SK-N-SH (cell line): ENCODE measurements at regions not wholly inside any gene's neighbourhood (a gene's known extent, or its start where the extent isn't known, plus 50 kb on each side); places are given as distances from the start of the nearest gene placed in this dataset.

Source experiments
- CHD2 ChIP-seq: fragments of 150-350 bp; IDR thresholded peaks from 2 replicates; pipeline ENCODE4 v1.6.1; 2018; ENCODE audit warnings: low read length; ENCODE audit not compliant: partially characterized antibody
- EP300 ChIP-seq, 2 experiments: IDR thresholded peaks; 2 replicates each; pipeline versions ENCODE4 v1.4.0 to v1.6.1; 2012; ENCODE audit warnings: borderline replicate concordance in 1 of 2, low read depth in 1 of 2, low read length in 1 of 2
- GABPA ChIP-seq: IDR thresholded peaks from 2 replicates; pipeline ENCODE4 v1.4.0; 2012; ENCODE audit warnings: low read depth, mild to moderate bottlenecking
- NRF1 ChIP-seq: IDR thresholded peaks from 2 replicates; pipeline ENCODE4 v1.6.1; 2012; ENCODE audit warnings: low read depth, mild to moderate bottlenecking, low read length
- PBX3 ChIP-seq: IDR thresholded peaks from 2 replicates; pipeline ENCODE4; 2012
- POLR2AphosphoS5 ChIP-seq: IDR thresholded peaks from 2 replicates; pipeline ENCODE4 v1.6.1; 2012; ENCODE audit warnings: low read depth, low read length
- RAD21 ChIP-seq: IDR thresholded peaks from 2 replicates; pipeline ENCODE4 v1.6.1; 2012; ENCODE audit warnings: mild to moderate bottlenecking, low read length
- REST ChIP-seq: IDR thresholded peaks from 2 replicates; pipeline ENCODE4 v1.6.1; 2012; ENCODE audit warnings: mild to moderate bottlenecking, low read depth, low read length, moderate library complexity
- SIN3A ChIP-seq: IDR thresholded peaks from 2 replicates; pipeline ENCODE4 v1.6.1; 2012; ENCODE audit warnings: low read depth, mild to moderate bottlenecking, low read length, moderate library complexity, borderline replicate concordance
- SMC3 ChIP-seq: IDR thresholded peaks from 2 replicates; pipeline ENCODE4 v1.6.1; 2012; ENCODE audit warnings: low read depth, low read length, improper control_type of control experiment
- TAF1 ChIP-seq: IDR thresholded peaks from 2 replicates; pipeline ENCODE4 v1.6.1; 2012; ENCODE audit warnings: low read depth, mild to moderate bottlenecking, low read length, moderate library complexity, borderline replicate concordance
- TF ChIP-seq, protein P1 (sequence below): fragments of 200-600 bp; sonication (generic); IDR thresholded peaks from 2 replicates; pipeline ENCODE4 v1.6.1; 2017; ENCODE audit warnings: antibody characterized with exemption, mild to moderate bottlenecking, moderate library complexity
- TF ChIP-seq, protein P2 (sequence below): IDR thresholded peaks from 2 replicates; pipeline ENCODE4 v1.4.0; 2012; ENCODE audit warnings: low read depth, borderline replicate concordance
- TF ChIP-seq, protein P3 (sequence below): fragments of 150-350 bp; IDR thresholded peaks from 2 replicates; pipeline ENCODE4 v1.6.1; 2016; ENCODE audit warnings: mild to moderate bottlenecking, low read depth, low read length

- TF ChIP-seq, protein P1, sequence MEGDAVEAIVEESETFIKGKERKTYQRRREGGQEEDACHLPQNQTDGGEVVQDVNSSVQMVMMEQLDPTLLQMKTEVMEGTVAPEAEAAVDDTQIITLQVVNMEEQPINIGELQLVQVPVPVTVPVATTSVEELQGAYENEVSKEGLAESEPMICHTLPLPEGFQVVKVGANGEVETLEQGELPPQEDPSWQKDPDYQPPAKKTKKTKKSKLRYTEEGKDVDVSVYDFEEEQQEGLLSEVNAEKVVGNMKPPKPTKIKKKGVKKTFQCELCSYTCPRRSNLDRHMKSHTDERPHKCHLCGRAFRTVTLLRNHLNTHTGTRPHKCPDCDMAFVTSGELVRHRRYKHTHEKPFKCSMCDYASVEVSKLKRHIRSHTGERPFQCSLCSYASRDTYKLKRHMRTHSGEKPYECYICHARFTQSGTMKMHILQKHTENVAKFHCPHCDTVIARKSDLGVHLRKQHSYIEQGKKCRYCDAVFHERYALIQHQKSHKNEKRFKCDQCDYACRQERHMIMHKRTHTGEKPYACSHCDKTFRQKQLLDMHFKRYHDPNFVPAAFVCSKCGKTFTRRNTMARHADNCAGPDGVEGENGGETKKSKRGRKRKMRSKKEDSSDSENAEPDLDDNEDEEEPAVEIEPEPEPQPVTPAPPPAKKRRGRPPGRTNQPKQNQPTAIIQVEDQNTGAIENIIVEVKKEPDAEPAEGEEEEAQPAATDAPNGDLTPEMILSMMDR, result no peak
- no peak for TF ChIP-seq EP300 (IDR thresholded peaks at IDR 0.05; ENCODE audit: borderline replicate concordance in 1 of 2, low read depth in 1 of 2, low read length in 1 of 2)
- TF ChIP-seq TAF1, result no peak
- TF ChIP-seq, protein P2, sequence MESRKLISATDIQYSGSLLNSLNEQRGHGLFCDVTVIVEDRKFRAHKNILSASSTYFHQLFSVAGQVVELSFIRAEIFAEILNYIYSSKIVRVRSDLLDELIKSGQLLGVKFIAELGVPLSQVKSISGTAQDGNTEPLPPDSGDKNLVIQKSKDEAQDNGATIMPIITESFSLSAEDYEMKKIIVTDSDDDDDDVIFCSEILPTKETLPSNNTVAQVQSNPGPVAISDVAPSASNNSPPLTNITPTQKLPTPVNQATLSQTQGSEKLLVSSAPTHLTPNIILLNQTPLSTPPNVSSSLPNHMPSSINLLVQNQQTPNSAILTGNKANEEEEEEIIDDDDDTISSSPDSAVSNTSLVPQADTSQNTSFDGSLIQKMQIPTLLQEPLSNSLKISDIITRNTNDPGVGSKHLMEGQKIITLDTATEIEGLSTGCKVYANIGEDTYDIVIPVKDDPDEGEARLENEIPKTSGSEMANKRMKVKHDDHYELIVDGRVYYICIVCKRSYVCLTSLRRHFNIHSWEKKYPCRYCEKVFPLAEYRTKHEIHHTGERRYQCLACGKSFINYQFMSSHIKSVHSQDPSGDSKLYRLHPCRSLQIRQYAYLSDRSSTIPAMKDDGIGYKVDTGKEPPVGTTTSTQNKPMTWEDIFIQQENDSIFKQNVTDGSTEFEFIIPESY, result no peak
- no peak for TF ChIP-seq CHD2
- TF ChIP-seq POLR2AphosphoS5, result no peak
- TF ChIP-seq SMC3, result no peak
- no peak for TF ChIP-seq GABPA
- TF ChIP-seq, protein P3, sequence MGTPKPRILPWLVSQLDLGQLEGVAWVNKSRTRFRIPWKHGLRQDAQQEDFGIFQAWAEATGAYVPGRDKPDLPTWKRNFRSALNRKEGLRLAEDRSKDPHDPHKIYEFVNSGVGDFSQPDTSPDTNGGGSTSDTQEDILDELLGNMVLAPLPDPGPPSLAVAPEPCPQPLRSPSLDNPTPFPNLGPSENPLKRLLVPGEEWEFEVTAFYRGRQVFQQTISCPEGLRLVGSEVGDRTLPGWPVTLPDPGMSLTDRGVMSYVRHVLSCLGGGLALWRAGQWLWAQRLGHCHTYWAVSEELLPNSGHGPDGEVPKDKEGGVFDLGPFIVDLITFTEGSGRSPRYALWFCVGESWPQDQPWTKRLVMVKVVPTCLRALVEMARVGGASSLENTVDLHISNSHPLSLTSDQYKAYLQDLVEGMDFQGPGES, result no peak
- no peak for TF ChIP-seq SIN3A
- no peak for TF ChIP-seq NRF1
- TF ChIP-seq RAD21, result no peak
- TF ChIP-seq PBX3, result no peak
- no peak for TF ChIP-seq REST
These were observed 488.1 kb downstream of the EBF1 start for GRCh38 chr5:158611581-158611980.
